HG02885 (cell line): ENCODE measurements at regions not wholly inside any gene's neighbourhood (a gene's known extent, or its start where the extent isn't known, plus 50 kb on each side); places are given as distances from the start of the nearest gene placed in this dataset.
"Not testable (repeated sequence)": the region's sequence is repeated elsewhere in the genome, so short reads cannot be mapped to it uniquely, and the experiment has no call there.

Source experiments
- ATAC-seq: cut with Tn5 transposase; IDR thresholded peaks from one replicate; pipeline ENCODE4 v1.9.1; 2021; ENCODE audit warnings: mild to moderate bottlenecking; ENCODE audit not compliant: unreplicated experiment, poor library complexity

DNA sequence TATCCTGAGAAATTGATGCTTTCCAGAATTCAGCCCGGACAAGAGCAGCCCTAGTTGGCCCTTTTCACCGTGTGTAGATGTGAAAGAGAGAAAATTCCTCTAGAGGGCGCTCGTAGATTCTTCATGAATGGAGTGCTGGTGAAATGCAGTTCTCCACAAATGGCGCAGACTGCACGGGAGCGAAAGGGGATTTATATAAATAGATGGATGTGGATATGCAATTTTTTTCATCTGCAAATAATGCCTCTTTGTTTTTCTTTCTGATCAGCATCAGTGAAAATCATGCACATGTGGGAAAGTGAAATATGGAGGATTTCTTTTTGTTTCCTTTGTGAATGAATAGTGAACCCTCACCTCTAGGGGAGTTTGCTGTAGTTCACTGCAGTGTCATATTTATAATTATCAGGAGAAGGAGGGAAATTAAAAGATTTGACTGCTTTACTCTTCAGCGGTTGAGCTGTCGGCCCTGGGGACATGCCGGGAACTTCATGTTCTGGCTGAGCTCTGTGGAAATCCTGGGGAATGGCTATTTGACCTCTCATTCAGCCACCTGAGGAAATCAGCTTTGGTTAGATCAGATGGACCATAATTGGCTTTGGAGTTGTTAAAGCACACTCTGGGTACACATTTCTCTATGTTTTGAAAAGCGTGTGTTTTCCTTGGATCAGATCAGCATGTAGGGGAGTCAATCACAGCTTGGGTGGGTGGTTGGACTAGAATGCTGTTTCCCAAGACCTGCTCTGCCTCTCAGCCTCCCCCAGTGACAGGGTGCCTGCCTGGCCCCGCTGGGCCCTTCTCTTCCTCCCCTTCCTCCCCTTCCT is 115.0 kb upstream of the SHISA3 start:
- peak; percentile 79 for ATAC-seq

DNA sequence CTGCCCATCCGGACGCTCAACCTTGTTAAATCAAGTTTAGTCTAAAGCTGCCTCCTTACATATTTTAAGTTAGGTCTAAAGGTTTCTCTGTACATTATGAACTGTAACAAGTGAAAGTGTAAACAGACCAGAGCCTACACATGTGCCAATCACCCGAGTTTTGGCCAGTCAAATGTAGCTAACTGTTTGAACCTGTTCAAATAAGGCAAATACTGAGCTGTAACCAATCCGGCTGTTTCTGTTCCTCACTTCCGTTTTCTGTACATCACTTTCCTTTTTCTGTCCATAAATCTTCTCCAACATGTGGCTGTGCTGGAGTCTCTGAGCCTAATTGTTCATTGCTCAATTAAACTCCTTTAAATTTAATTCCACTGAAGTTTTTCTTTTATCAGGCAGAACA is 113.3 kb upstream of the SHISA3 start:
- ATAC-seq = no peak

DNA sequence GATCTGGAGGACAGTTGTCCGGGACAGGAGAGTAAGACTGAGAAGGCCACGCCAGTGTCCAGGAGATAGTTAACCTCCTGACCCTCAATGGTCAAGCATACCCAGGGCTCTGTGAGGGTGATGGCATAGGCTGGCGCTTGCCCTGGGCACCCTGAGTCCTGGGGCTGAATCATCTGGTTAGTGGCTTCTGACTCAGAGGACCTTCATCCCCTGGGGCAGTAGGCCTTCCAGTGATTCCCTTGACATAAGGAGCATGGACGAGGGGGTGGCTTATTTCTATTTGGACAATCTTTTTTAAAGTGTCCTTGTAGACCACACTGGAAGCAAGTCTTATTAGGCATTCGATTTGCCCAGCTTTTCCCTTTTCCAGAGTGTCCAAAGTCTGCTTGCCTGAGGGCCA is 108.4 kb upstream of the SHISA3 start:
- not testable (repeated sequence) for ATAC-seq

DNA sequence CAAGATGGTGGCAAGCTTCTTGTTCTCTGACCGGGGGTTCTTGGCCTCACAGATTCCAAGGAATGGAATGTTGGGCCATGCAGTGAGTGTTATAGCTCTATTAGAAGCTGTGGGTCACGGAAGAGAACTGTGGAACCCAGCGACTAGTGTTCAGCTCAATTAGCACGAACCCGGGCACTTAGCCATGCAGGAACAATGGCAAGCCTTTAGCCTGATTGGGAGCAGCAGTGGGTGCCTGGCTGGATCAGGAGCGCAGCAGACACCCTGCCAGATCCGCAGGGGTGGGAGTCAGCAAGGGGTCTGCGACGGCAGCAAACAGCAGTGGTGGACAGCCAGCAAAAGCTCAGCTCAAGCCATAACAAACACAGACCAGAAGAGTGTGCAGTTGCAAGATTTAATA is 105.1 kb upstream of the SHISA3 start:
- ATAC-seq = not testable (repeated sequence)

DNA sequence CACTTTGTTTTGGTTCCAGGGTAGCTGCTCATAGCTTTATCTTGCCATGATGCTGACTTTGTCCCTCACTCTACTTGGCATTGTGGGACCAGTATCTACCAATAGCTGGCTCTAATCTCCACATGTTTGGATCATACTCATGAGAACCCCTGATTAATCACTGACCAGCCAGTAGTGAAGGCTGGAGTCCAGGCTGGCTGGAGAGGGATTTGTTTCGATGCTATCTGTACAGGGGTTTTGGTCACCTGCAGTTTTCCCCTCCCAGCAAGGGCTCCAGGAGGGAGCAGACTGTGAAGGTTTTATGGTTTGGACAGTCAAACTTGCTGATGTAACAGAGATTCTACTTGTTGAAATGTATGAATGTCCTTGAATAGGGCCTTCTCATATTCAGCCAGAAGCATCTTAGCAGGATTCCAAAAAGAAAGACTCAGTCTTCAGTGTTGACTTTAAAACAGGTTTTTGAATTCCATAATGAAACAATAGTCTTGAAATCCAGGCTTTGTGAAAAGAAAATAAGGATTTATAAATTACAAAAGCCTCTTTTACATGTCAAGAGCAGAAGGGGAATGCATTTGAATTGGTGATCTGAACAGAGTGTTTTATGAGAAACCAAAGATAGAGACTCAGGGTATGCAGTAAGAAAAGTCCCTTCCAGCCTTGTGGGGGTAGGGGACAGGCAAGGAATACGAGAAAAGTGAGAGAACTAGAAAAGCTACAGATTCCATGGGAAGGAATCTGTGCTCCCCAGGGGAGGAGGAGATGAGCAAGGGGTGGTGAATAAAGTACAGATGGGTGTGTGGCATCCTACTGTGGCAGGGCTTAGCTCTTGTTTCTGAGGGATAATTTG is 103.1 kb upstream of the SHISA3 start:
- no peak for ATAC-seq

DNA sequence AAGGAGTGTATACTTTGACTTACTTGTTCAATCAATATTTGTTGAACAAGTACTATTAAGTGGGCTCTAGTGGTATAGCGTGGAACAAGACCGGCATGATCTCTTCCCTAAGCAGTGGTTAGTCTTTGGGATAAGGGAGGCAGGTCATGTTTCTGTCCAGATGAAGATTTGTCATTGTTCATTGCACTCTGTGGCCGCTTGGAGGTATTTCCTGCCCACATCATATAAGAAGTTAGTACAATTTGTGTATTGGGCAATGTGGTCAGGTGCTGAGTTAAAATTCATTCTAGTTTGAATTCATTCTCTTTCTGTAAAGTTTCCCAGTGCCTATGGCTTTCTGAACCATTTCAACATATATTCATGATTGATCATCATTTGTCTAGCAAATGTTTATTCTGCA is 101.1 kb upstream of the SHISA3 start:
- peak; percentile 62 for ATAC-seq

DNA sequence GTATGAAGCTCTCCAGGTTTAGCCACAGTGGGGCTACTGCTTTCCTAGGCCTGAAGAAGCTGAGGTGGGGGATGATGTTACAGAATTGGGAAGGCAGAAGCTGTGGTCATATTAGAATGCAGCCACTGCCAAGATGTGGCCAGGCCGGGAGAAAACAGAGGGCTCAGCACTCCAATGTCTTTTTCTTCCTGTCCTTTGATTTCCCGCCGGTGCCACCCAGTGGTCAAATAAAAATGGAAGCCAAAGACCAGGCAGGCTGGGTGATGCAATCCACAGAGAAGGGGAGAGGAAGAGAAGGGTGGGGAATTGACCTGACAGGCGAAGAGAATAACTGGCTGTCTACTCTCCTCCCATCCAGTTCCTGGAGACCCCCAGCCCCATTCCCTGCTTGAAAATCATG is 94.9 kb upstream of the SHISA3 start:
- peak; percentile 71 for ATAC-seq

DNA sequence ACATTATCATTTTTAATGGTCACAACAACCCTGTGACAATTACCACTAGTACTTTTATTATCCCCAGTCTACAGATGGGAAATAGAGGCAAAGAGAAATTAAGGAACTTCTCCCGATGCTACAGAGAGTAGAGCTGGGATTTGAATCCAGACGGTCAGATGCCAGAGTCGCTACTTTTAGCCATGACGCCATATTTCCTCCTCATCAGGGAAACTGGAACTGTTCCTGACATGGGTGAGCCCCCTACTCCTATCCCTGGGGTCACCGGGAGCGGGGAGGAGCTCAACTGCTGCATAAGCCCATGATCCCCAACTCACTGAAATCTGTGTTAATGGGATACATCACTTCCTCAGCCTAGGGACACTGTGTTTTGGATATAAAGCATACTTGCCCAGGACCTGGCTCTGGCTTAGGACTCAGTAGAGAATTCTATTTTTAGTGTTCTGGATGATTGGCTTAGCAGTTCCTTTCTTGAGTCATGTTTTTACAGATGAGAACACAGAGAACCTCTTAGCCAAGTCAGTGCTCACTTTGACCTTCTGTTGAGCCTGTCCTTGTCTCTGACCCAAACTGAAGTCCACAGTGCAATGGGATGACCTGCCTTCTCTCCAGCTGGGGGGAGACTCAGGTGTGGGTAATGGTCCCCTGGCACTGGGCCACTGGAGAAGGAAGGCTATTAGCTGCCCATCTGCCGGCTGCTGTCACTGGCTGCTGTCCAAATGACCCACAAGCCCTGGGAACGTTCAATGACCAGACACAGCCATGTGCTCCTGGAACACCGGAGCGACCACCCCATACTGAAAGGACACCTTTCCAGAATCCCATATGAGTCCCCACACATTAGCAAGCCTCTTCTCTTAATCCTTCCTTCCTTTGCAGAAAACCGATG is 90.8 kb upstream of the SHISA3 start:
- no peak for ATAC-seq

DNA sequence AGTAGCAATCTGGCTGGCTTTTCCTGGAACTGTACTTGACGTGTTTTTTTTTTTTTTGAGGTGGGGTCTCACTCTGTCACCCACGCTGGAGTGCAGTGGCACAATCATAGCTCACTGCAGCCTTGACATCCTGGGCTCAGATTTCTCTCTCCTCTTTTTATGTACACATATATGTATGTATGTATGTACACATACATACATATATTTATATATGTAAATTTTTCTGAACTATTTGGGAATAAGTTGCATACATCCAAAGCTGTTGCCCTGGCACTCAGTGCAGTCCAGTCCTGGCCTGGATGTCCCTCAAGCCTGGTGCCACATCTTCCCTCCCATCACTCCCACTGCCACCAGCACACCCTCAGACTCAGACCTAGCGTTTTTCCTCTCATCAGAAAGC is 89.0 kb upstream of the SHISA3 start:
- no peak for ATAC-seq

DNA sequence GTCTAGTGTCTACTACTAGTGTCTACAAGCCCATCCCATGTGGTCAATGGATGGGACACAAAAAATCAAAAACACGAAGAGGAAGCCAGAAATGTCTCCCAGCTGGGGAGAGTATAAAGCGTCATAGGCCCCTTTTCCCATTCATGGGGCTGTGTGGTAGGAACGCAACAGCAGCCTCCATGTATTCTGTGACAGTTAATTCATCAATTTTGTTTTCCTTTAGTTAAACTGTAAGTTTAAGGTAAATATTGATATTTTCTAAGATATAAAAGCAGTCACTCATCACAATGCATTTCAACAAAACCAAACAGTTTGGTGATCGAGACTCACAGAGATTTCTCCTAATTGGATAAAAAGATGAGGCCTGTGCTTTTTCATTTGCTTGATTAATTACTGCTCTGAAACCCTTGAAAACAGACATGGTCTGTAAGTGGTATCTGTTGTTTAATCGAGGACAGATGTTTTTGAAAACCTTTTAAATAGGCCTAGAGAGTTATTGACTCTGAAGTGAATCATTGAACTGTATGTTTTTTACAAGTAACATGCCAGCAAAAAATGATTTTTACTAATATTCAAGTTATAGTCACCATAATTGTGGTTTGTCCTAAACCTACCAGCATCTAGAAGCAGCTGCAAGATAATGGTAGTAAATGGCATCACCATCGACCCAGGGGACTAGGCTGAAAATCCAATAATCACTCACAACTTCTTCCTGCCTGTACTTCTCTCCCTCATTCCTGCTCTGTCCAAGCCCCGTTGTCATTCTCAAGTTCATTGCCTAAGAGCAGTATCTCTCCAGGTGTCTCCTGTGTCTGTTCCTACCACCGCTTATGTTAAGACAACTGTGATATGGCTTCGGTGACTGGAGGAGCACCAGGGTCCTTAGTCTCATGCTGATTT is 87.7 kb upstream of the SHISA3 start:
- ATAC-seq = no peak

DNA sequence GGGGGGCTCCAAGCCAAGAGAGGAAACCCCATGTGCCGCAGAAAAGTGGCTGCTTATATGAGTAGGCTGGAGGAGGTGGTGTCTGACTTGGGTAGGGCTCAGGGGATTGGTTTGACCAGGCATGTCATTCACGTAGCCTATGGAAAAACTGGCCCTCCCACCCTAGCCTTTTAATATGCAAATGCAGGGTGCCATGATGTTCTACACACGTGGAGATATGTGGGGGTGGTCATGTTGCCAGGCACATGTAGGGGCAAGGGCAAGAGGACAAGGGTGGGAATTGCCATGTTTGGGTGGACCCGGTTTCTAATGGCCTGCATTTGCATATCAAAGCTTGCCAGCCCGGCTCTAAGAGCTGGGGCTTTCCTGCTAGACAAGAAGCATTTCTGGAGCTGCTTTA is 86.9 kb upstream of the SHISA3 start:
- ATAC-seq = no peak

DNA sequence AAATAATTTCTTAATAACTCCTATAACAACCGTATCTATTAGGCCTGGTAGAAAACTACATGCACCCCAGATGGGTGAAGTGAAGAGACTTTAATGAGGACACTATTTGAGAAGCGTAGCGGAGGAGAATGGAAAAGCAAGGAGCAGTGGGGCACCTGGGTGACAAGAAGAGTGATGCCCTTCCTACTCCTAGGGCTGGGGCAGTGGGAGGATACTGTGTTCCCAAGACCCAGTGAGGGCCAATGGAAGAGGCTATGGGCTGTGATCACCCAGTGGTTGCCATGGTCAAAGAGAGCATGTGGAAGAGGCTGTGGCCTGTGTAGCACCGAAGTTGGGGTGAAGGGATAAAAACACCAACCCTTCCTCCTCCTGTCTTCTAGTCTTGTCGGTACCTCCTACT is 86.5 kb upstream of the SHISA3 start:
- ATAC-seq = no peak

DNA sequence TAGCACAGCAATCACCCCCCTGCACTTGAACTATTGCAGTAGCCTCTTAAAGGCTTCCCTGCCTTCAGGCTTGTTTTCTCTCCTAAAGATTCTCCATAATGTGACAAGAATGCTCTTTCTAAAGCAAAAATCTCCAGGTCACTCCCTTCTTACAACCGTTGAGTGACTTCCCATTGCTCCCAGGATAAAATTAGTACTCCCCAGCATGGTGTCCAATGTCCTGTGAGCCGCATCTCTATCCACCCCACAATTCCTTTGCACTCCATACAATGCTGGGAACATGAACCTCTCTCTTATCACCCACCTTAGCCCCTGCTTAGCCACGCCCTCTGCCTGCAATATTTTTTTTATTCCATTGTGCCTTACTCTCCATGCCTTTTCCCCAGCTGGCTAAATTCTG is 85.7 kb upstream of the SHISA3 start:
- ATAC-seq = no peak

DNA sequence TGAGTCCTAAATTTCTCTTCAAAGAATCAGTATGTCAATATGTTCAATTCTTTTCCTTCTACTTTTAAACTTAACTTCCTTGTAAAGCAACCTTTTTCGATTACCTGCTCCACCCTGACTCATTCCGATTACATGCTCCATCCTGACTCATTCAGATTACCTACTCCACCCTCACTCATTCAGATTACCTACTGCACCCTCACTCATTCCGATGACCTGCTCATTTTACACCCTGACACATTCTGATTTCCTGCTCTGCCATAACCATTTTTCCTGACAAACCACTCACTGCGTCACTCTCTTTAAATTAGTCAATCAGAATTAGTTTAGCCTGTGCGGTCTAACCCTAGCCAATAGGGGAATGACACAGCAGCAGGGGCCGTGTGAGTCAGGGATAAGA is 83.9 kb upstream of the SHISA3 start:
- ATAC-seq = not testable (repeated sequence)

DNA sequence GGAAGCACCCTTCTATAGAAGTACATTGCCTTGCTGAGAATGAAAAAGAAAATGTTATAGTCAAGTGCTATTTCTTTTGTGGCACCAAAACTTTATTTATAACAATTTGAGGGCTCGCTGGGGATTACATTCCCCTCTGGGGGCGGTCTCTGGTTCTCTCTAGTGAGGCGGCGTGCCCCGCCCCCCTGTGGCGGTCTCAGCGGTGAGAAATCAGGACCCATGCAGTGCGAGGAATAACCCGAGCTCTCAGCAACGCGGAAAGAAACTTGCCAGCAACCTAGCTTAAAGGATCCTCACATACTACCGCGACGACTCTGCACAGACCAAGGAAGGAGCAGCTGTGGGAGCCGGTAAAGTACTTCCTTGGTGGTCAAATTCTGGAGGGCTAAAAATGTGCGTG is 83.4 kb upstream of the SHISA3 start:
- ATAC-seq = no peak

DNA sequence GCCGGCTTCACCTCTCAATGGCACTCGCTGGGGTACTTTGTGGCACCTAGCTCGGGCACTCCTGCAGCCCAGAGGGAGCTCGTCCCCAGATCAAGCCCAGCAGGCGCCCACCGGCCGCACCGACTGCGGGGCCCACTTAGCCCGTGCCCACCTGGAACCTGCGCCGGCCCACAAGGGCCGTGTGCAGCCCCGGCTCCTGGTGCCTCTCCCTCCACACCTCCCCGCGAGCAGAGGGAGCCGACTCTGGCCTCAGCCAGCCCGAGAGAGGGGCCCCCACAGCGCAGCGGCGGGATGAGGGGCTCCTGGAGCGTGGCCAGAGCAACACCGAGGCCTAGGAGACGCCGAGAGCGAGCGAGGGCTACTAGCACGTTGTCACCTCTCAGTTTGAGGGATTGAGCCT is 82.1 kb upstream of the SHISA3 start:
- ATAC-seq = no peak

DNA sequence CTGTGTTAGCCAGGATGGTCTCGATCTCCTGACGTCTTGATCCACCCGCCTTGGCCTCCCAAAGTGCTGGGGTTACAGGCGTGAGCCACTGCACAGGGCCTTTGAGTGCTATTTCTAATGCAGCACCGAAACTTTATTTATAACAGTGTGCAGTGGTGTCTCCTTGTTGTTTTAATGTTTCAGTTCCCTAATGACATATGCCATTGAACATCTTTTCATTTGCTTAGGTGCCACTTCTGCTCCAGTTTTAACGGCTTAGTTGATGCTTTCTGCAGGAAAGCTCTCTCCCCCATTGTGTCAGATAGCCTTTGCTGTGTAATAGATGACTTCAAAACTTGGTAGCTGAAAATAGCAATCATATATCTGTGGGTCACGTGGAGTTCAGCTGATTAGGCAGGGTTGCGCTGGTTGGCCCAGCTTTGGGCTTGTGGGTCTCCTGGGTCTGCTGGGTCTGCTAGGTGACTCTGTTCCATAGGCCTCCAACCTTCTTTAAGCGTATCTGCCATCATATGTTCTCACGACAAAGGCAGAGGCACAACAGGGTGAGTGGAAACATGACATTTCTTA is 76.4 kb upstream of the SHISA3 start:
- peak; percentile 68 for ATAC-seq

DNA sequence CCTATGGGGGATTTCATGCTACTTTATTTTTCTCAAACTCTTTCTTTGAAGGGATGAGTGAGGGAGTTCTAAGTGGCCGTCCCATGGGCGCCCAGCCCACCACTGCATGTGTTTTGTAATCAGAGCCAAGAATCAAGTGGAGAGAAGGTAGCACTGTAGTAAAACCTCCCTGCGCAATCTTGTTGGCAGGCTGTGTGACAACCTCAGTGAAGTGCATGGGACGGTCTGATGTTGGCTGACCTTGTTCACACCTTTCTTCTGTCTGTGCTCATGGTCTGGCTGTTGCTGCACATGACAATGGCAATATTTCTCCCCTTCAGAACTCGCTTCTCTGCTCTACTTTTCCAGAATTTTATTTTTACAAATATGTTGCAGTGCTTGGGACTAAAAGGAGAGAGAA is 71.2 kb upstream of the SHISA3 start:
- no peak for ATAC-seq

DNA sequence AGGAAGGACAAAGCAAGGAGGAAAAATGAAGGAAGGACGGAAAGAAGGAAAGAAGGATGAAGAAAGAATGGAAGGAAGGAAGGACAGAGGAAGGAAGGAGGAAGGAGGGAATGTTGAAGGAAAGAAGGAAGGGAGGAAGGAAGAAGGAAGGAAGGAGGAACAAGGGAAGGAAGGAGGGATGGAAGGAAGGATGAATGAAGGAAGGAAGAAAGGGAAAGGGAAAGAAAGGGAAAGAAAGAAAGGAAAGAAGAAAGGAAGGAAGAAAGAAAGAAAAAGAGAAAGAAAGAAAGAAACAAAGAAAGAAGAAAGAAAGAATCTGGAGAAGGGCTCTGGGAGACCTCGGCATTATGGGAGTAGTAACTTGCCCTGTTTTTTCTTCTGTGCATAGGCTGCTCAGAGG is 70.8 kb upstream of the SHISA3 start:
- no peak for ATAC-seq
